ENCODE measurements at regions not wholly inside any gene's neighbourhood (a gene's known extent, or its start where the extent isn't known, plus 50 kb on each side); places are given as distances from the start of the nearest gene placed in this dataset.
"Not testable (repeated sequence)": the region's sequence is repeated elsewhere in the genome, so short reads cannot be mapped to it uniquely, and the experiment has no call there.

DNA sequence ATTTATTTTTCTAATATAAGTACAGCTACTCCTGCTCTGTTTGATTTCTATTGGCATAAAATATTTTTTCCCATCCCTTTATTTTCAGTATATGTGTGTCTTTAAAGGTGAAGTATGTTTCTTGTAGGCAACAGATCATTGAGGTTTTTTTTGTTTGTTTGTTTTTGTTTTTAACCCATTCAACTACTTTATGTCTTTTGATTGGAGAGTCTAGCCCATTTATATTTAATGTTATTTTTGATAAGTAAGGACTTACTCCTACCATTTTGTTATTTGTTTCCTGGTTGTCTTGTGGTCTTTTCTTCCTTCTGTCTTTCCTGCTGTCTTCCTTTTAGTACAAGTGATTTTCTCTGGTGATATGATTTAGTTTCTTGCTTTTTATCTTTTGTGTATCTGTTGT is 285.1 kb upstream of the PROX1 start:
- no peak for DNase-seq (ENCODE audit: low read depth in 2 of 3, low spot score in 2 of 3)

DNA sequence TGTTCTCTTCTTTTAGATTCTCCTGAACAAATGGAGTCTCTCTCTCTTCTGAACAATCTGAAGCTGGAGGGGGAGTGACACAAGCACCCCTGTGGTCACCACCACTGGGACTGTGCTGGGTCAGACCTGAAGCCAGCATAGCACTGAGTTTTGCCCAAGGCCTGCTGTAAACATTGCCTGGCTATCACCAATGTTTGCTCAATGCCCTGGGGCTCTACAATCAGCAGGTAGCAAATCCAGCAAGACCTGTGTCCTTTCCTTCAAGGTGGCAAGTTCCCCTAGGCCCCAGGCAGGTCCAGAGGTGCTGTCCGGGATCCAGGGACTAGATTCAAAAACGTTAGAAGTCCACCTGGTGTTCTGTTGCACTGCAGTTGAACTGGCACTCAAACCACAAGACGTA is 282.8 kb upstream of the PROX1 start:
- no peak for DNase-seq (ENCODE audit: low read depth in 2 of 3, low spot score in 2 of 3)

DNA sequence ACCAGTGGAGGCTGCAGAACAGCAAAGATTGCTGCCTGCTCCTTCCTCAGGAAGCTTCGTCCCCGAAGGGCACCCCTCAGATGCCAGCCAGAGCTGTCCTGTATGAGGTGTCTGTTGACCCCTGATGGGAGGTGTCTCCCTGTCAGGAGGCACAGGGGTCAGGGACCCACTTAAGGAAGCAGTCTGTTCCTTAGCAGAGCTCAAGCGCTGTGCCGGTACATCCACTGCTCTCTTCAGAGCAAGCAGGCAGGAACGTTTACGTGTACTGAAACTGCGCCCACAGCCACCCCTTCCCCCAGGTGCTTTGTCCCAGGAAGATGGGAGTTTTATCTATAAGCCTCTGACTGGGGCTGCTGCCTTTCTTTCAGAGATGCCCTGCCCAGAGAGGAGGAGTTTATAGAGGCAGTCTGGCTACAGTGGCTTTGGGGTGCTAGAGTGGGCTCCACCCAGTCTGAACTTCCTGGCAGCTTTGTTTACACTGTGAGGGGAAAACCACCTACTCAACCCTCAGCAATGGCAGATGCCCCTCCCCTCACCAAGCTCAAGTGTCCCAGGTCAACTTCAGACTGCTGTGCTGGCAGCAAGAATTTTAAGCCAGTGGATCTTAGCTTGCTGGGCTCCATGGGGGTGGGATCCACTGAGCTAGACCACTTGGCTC is 275.8 kb upstream of the PROX1 start:
- DNase-seq (ENCODE audit: low read depth in 2 of 3, low spot score in 2 of 3) = not testable (repeated sequence)

DNA sequence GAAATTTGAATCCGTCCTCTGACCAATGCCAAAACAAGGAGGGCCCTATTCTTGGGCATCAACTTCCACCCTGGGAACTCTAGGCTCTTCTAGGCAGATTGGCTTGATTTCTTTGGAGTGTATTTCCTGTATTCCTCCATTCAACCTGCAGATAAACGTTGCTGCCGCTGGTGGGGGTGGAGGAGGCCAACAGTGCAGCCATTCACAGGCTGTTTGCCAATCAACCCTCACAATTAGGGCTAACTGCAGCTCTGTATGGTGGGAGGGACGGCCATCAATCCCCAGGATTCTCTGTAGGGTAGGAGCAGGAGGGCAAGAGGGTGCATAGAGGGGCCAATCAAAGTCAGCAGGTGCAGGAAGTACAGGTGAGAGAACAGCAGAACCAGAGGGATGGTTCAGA is 273.1 kb upstream of the PROX1 start:
- no peak for DNase-seq (ENCODE audit: low read depth in 2 of 3, low spot score in 2 of 3)

DNA sequence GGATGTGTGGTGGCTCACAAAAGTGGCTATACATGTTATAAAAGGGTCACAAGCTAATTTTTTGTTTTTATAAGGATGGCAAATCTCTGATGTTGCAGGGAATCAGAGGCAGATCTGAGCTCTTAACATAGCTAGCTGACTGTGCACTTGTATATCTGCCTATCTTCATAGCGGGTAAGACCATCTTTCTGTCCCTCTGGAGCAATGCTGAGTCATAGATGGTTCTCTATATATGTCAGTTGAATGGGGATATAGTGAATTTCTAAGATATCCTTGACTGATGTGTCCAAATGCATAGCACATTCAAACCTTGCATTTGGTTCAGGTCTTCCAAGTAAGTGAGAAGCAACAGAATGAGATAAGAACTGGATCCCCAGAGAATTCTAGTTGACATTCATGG is 272.6 kb upstream of the PROX1 start:
- no peak for DNase-seq (ENCODE audit: low read depth in 2 of 3, low spot score in 2 of 3)

GRCh38 chr1:213719462-213719861 is 268.3 kb upstream of the PROX1 start:
- no peak for DNase-seq (ENCODE audit: low read depth in 2 of 3, low spot score in 2 of 3)

DNA sequence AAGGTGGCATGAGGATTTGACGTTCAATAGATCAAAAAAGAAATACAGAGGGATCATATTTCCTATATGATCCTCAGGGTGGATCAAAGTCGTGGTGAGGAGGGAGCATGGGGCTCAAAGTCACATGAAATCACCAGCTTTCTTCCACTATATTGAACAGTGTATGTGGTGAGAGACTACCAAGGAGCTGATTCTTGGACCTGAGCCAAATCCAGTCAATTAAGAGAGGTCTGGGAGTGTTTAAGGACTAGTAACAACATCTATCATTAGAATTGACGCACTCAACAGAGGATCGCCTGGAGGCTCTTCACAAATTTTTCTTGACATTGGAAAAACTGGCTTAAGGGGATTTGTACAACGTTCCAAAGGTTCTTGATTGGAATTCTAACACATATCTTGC is 267.7 kb upstream of the PROX1 start:
- DNase-seq (ENCODE audit: low read depth in 2 of 3, low spot score in 2 of 3) = no peak

- no peak for DNase-seq (ENCODE audit: low read depth in 2 of 3, low spot score in 2 of 3)
These were observed 264.6 kb upstream of the PROX1 start for GRCh38 chr1:213723187-213723586.

DNA sequence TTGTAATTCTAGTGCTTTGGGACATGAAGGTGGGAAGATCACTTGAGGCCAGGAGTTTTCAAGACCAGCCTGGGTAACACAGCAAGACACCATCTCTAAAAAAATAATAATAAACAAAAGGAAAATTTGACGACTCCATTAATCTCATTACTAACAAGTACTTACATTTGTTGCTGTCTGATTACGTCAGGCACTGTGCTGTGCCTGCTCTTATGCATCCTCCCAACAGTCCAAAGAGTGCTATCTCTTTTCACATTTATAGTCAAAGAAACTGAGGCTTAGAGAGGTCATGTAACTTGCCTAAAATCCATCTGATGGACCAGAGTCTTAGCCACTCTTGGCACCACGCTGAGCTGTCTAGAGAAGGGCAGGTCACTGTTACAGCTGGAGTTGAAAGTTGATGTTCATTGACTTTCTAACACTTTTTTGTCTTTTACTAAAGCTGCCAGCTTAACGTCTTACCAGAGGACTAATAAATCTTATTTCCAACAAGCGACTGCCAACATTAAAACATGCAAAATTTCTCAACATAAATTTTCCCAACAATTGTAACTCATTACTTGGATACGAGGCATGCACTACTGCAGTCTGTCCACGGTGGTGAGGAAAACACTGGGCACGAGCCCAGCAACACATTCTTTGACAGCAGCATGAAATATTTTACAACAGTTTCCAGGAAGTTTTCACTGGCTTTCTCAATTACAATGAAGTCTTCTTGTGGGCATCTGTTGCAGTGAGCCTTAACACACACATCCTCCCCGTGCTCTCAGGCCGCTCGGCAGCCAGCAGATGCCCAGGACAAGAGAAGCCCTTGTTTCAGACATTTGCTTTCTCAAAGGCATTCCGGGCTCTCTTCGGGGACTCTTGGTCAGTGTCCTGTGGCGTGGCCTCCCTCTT is 262.9 kb upstream of the PROX1 start:
- no peak for DNase-seq (ENCODE audit: low read depth in 2 of 3, low spot score in 2 of 3)

GRCh38 chr1:213727853-213728592 is 259.8 kb upstream of the PROX1 start:
- DNase-seq (ENCODE audit: low read depth in 2 of 3, low spot score in 2 of 3) = no peak

- no peak for DNase-seq (ENCODE audit: low read depth in 2 of 3, low spot score in 2 of 3)
These were observed 258.9 kb upstream of the PROX1 start for GRCh38 chr1:213728593-213729536.

GRCh38 chr1:213733705-213734104 is 254.1 kb upstream of the PROX1 start:
- no peak for DNase-seq (ENCODE audit: low read depth in 2 of 3, low spot score in 2 of 3)

- no peak for DNase-seq (ENCODE audit: low read depth in 2 of 3, low spot score in 2 of 3)
These were observed 250.3 kb upstream of the PROX1 start for GRCh38 chr1:213737398-213738035.

- no peak for DNase-seq (ENCODE audit: low read depth in 2 of 3, low spot score in 2 of 3)
These were observed 249.1 kb upstream of the PROX1 start for GRCh38 chr1:213738658-213739057.

DNA sequence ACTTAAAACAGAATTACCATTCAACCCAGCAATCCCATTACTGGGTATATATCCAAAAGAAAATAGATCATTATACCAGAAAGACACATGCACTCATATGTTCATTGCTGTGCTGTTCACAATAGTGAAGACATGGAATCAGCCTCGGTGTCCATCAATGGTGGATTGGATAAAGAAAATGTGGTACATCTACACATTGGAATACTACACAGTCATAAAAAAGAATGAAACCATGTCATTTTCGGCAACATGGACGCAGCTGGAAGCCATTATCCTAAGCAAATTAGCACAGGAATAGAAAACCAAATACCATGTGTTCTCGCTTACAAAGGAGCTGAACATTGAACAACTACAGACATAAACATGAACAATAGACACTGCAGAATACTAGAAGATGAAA is 244.8 kb upstream of the PROX1 start:
- no peak for DNase-seq (ENCODE audit: low read depth in 2 of 3, low spot score in 2 of 3)

GRCh38 chr1:213744780-213745179 is 243.0 kb upstream of the PROX1 start:
- DNase-seq (ENCODE audit: low read depth in 2 of 3, low spot score in 2 of 3) = no peak

DNA sequence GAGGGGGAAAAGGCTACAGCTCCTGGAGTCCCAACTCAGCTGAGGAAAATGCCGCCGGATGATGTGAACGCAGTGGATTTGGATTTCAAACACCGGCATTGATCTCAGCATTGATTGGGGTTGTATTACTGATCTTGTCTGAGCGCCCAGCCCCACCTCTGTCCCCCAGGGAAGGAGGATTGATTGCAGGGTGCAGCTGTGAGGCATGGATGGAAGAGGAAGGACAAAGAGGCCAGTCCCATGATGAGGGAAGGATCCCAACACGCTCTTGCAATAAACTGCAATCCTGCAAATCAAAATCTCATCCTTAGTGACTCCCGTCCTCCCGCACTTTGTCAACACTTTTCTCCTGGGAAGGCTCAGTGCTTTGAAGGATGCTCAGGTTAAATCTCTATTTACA is 242.3 kb upstream of the PROX1 start:
- no peak for DNase-seq (ENCODE audit: low read depth in 2 of 3, low spot score in 2 of 3)

DNA sequence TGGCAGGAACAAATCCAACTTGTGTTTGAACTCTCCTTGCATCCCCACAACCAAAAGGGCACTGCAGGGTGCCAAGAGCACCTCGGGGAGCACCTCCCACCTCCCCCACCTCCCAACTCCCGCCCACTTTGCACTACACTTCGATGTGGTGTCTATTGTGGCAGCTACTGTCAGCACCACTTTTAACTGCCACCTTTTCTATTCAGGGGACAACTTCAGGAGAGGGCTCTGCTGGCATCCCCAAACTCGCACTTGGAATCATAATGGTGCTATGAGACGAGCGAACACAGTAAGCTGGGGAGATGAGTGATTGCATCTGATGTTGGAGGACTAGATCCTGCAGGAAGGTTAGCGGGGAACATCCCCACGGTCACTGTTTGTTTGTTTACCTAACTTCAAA is 238.2 kb upstream of the PROX1 start:
- DNase-seq (ENCODE audit: low read depth in 2 of 3, low spot score in 2 of 3) = no peak

GRCh38 chr1:213750231-213751063 is 237.3 kb upstream of the PROX1 start:
- no peak for DNase-seq (ENCODE audit: low read depth in 2 of 3, low spot score in 2 of 3)
